Heart right ventricle (tissue), 16 donors: ENCODE measurements at regions not wholly inside any gene's neighbourhood (a gene's known extent, or its start where the extent isn't known, plus 50 kb on each side); places are given as distances from the start of the nearest gene placed in this dataset.

Experiments
- ATAC-seq, 8 donors: fragments of 200-7000 bp; cut with Tn5 transposase; one replicate each; pipeline ENCODE4 v1.9.1; 2020; ENCODE audit warnings: mild to moderate bottlenecking in 8 of 8, moderate library complexity in 8 of 8, moderate number of reproducible peaks in 1 of 8
- DNase-seq, 2 donors: peaks; one replicate each; pipeline ENCODE4 v3.0.0-alpha.2; 2020
- H3K27ac ChIP-seq, 10 donors: fragments of 200-600 bp; sonication (generic) in 2 of 10; one replicate each; pipeline versions ENCODE4 v1.5.0 to v1.8.0; 2020 to 2022; ENCODE audit warnings: mild to moderate bottlenecking in 3 of 10
- H3K27me3 ChIP-seq, 7 donors: fragments of 200-600 bp; one replicate each; pipeline ENCODE4 v1.8.0; 2021 to 2022; ENCODE audit warnings: mild to moderate bottlenecking in 2 of 7
- H3K36me3 ChIP-seq, 9 donors: fragments of 200-600 bp; sonication (generic) in 1 of 9; one replicate each; pipeline versions ENCODE4 v1.5.0 to v1.8.0; 2020 to 2022; ENCODE audit warnings: mild to moderate bottlenecking in 2 of 9
- H3K4me1 ChIP-seq, 9 donors: fragments of 200-600 bp; sonication (generic) in 1 of 9; one replicate each; pipeline versions ENCODE4 v1.5.0 to v1.8.0; 2020 to 2022; ENCODE audit warnings: mild to moderate bottlenecking in 4 of 9
- H3K4me3 ChIP-seq, 10 donors: fragments of 200-600 bp; sonication (generic) in 2 of 10; one replicate each; pipeline versions ENCODE4 v1.5.0 to v1.8.0; 2020 to 2022; ENCODE audit warnings: mild to moderate bottlenecking in 7 of 10, moderate library complexity in 2 of 10
- H3K9me3 ChIP-seq, 11 donors: fragments of 200-600 bp in 10 of 11; sonication (generic) in 2 of 11; one replicate each; pipeline versions ENCODE4 v1.5.0 to v1.8.0; 2013 to 2022; ENCODE audit warnings: mild to moderate bottlenecking in 2 of 11, control low read depth in 1 of 11, moderate library complexity in 1 of 11
- CTCF ChIP-seq, 9 donors: fragments of 200-600 bp; sonication (generic) in 2 of 9; IDR thresholded peaks; one replicate each; pipeline versions ENCODE4 v1.5.0 to v1.8.0; 2021 to 2022; ENCODE audit warnings: antibody characterized with exemption in 9 of 9, mild to moderate bottlenecking in 5 of 9, moderate library complexity in 1 of 9
- WGBS, 2 donors: extraction: QIAGEN DNeasy Blood & Tissue Kit; methylation state at CpG; one replicate each; pipeline ENCODE4 v1.1.7; 2013; ENCODE audit warnings: inconsistent platforms in 1 of 2; 5-methylcytosine and 5-hydroxymethylcytosine counted together
- intact Hi-C, 10 donors: fragments of 100-400 bp; cut with DNase I; formaldehyde crosslinking; loops; one replicate each; pipeline versions ENCODE4 v1.11.1 to v1.14.2; 2022
- donor health status: Arrhythmogenic right ventricular cardiomyopathy.
- donor health status: ischemic (EF 13 %, LVEDD 7.1; RV severe dilation, severe dysfunction).
- donor health status: healthy with polysubstance abuse.
- donor health status: DM: no; HTN: yes; CAD: no.
- donor health status: DM: no; HTN: no; CAD: no.
- donor health status: ischemic (EF 25% LVEDD 6.9; RV normal size, moderate dysfunction).
- donor health status: ischemic (EF 25% LVEDD 5.7; RV mildly dilated, moderate dysfunction).
- donor health status: healthy.
- donor health status: DM: yes; HTN: yes; CAD: no.
- donor health status: Ischemic cardiomyopathy.
- donor health status: ischemic (EF 35%, LVEDD 5.7; RV mildly dilated, moderate dysfunction).
- donor health status: nonischemic (EF 11% LVEDD 7.7; RV severe dilation, severe dysfunction).
- donor health status: DM: yes; HTN: yes; CAD: no.
- donor health status: PGD.
- donor health status: ischemic (EF 29% LVEDD 5.4; RV normal size, mild dysfunction).
- donor health status: nonischemic (EF 23%, LVEDD 6.1; RV moderate dilation, normal function).

GRCh38 chr1:221796700-221797099, 54.8 kb upstream of the DUSP10 start:
- Histone ChIP-seq H3K4me1 (no peaks in the 10 kb centered on the region), H3K36me3 (no peaks in the 10 kb centered on the region), H3K27me3 (no peaks in the 10 kb centered on the region), H3K27ac (no peak overlapping the region), H3K4me3 (no peak overlapping the region), H3K9me3 (peaks cover 0 to 10% (median 0%) of the 10 kb centered on the region in 11 donors)
- WGBS, 2 donors = 85 to 91% methylated on average over 2 of the region's 2 CpGs
- ATAC-seq (no peak), DNase-seq (no peak)
- TF ChIP-seq CTCF (IDR thresholded peaks at IDR 0.05) = no peak
- intact Hi-C loops = no loop called here

- Histone ChIP-seq H3K9me3 (peaks cover 0 to 9% (median 0%) of the 10 kb centered on the region in 11 donors), H3K4me1 (no peaks in the 10 kb centered on the region), H3K27ac (no peak overlapping the region), H3K4me3 (no peak overlapping the region), H3K27me3 (no peaks in the 10 kb centered on the region), H3K36me3 (no peaks in the 10 kb centered on the region)
- no peak for ATAC-seq
- TF ChIP-seq CTCF (IDR thresholded peaks at IDR 0.05) = no peak
- 83 to 88% methylated on average over 3 of the region's 3 CpGs for WGBS, 2 donors
- no peak for DNase-seq
- intact Hi-C loops = no loop called here
Observed at GRCh38 chr1:221795380-221795779, 53.5 kb upstream of the DUSP10 start.

GRCh38 chr1:221794935-221795334, 53.0 kb upstream of the DUSP10 start:
- H3K4me3 ChIP-seq = no peak overlapping the region
- DNase-seq (no peak), ATAC-seq (no peak)
- H3K4me1 ChIP-seq = no peaks in the 10 kb centered on the region
- TF ChIP-seq CTCF (IDR thresholded peaks at IDR 0.05) = no peak
- intact Hi-C loops = no loop called here
- no peaks in the 10 kb centered on the region for H3K27me3 ChIP-seq
- H3K9me3 ChIP-seq = peaks cover 0 to 8% (median 0%) of the 10 kb centered on the region in 11 donors
- H3K27ac ChIP-seq = no peak overlapping the region
- no peaks in the 10 kb centered on the region for H3K36me3 ChIP-seq
- 78 to 83% methylated on average over 1 of the region's 1 CpG for WGBS, 2 donors

- no peak for TF ChIP-seq CTCF (IDR thresholded peaks at IDR 0.05)
- no peak overlapping the region for H3K4me3 ChIP-seq
- H3K27me3 ChIP-seq = no peaks in the 10 kb centered on the region
- peaks cover 0 to 4% (median 0%) of the 10 kb centered on the region in 11 donors for H3K9me3 ChIP-seq
- no peaks in the 10 kb centered on the region for H3K36me3 ChIP-seq
- DNase-seq (no peak), ATAC-seq (no peak)
- WGBS, 2 donors = 39 to 51% methylated on average over 2 of the region's 2 CpGs
- no peak overlapping the region for H3K27ac ChIP-seq
- no peaks in the 10 kb centered on the region for H3K4me1 ChIP-seq
- intact Hi-C loops = no loop called here
Observed at GRCh38 chr1:221794079-221794670, 52.3 kb upstream of the DUSP10 start.
